NOMO-1 treated with DMSO at 0.1 percent for 48 hours (cell line): ENCODE measurements at regions not wholly inside any gene's neighbourhood (a gene's known extent, or its start where the extent isn't known, plus 50 kb on each side); places are given as distances from the start of the nearest gene placed in this dataset.

Experiments used
- DNase-seq: peaks from one replicate; lab custom pipeline; 2025; ENCODE audit not compliant: unreplicated experiment; lab: John Stamatoyannopoulos, UW

GRCh38 chr18:28947900-28948299 lies 771.0 kb upstream of the CDH2 start:
- DNase-seq, result no peak

DNA sequence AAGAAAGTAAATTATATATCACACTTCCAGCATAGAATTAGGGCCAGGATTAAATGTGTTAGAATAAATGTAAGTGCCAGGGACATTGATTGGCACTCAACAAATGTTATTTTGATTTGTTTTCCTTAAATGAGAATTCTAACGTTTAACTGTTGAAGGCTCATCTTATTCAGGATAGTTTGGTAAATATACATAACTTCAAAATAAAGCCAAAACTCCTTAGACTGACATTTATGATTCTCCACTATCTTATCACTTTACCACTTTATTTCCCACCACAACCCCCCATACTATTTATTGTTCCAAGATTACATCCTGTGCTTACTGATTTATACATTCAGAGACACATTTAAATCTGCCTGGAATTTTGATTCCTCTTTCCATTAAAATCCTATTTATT lies 769.5 kb upstream of the CDH2 start:
- no peak for DNase-seq

GRCh38 chr18:28922936-28923335 lies 746.0 kb upstream of the CDH2 start:
- no peak for DNase-seq

DNA sequence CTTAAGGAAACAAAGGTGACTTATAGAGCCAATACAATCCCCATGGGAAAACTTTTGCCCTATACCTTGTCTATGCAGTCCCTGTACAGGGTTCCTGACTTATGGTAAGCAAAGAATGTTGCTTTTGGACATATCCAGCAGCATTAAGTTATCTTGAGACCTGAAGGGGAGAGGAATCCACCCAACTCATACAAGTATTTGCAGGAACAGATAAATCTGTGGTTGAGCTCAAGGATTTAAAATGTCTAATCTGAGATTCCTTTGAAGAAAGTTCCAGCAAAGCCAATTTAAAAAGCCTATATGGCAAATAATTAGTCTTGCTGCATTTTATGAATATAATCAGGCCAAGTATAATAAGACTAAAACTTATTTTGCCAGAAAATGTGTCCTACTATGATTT lies 739.5 kb upstream of the CDH2 start:
- DNase-seq, result no peak

DNA sequence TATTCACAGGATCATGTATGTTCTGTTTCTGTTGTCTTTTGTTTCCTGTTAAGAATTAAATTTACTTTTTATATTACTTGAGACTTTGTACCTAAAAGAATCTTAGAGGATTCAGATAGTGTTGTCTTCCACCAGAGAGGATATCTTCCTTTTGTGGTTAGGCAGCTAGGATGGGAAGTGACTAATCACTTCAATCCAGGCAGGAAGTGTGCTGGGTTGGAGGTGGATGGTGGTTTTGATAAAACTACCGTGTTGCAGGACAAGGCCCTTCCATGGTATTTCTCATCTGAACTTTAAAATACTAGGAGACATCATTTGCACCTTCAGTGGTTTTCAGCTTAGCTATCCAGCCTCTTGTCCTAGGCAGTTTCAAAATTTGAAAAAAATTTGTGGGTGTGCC lies 728.6 kb upstream of the CDH2 start:
- DNase-seq, result no peak

DNA sequence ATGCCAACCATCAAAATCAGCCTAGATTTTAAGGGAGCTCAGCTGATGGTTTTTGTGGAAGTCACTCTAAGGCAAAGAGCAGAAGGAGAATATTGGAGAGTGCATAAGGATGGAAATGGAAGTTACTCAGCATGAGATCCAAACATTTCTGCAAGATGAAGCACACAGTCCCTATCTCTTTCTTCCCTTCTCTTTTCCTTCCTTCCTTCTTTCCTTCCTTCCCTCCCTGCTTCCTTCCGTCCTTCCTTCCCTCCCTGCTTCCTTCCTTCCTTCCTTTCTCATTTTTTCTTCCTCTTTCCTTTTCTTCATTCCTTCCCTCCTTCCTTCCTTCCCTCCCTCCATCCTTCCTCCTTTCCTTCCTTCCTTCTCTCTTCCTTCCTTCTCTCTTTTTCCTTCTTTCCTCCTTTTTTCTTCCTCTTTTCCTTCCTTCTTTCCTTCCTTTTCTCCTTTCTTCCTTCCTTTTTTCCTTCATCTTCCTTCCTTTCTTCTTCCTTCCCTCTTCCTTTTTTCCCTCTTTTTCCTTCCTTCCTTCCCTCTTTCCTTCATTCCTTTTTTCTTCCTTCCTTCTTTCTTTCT lies 727.9 kb upstream of the CDH2 start:
- DNase-seq, result no peak

GRCh38 chr18:28903306-28903705 lies 726.4 kb upstream of the CDH2 start:
- no peak for DNase-seq

DNA sequence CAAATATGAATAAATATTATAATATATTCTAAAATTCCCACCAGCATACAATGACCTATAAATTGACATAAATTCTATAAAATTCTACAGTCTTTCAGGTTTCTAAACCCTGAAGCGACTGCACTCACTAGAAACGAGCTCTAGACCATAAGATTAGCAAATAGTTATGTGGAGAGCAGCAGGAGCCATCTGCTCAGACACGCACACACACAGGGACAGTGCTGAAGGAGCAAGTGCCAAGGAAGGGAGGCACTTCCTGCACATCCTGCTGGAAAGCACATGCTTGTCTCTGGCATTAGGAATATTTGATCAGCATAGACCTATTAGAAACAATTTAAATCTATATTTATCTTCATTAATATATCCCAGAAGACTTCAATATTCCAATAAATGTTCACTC lies 713.9 kb upstream of the CDH2 start:
- DNase-seq, result no peak

DNA sequence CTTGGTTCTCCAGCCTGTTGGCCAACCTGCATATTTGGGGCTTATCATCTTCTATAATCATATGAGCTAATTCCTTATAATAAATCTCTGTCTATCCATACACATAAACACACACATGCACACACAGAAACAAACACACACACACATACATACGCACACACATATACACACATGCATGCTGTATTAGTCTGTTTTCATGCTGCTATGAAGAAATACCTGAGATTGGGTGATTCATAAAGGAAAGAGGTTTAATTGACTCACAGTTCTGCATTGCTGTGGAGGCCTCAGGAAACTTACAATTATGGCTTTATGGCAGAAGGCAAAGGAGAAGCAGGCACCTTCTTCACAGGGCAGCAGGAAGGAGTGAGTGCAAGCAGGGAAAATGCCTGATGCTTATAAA lies 707.4 kb upstream of the CDH2 start:
- DNase-seq, result no peak

GRCh38 chr18:28880856-28881255 lies 703.9 kb upstream of the CDH2 start:
- no peak for DNase-seq

- no peak for DNase-seq
Observed at GRCh38 chr18:28875059-28875458, 698.1 kb upstream of the CDH2 start.

- no peak for DNase-seq
Observed at GRCh38 chr18:28863396-28863795, 686.5 kb upstream of the CDH2 start.

DNA sequence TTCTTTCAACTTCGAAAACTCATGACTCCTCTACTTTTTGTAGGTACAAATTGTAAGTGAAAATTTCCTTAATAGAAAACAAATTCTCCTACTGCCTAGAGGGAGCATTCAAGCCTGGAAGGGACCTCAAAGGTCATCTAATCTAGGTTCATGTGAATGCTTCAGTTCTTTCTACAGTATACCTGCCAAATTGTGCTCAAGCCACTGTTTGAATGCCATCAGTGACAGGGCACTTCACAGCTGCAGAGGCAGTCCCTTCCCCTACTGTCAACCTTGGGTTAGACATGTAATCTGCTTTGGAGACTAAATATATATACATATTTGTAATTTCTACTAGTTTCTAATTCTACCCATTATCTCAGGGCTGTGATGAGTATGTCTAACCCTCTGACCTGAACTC lies 681.3 kb upstream of the CDH2 start:
- DNase-seq, result no peak

- DNase-seq, result no peak
Observed at GRCh38 chr18:28855989-28856388, 679.1 kb upstream of the CDH2 start.

DNA sequence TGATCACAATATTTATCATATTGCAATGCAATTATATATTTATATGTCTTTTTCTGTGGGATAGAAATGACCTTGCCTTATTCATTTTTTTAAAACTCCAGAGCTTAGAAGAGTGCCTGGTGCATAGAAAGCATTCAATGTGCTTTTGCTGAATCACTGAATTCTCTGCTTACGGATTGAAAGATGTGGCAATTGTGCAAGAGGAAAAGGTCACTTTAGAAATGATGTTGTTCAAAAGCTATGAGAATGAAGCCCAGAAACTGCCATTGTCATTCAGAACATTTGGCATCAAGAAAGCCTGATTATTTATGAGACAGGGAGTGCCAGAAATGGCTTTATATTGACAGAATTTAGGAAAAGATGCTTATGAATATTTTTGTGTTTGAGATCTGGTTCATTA lies 678.6 kb upstream of the CDH2 start:
- DNase-seq, result no peak

GRCh38 chr18:28854964-28855363 lies 678.0 kb upstream of the CDH2 start:
- no peak for DNase-seq

DNA sequence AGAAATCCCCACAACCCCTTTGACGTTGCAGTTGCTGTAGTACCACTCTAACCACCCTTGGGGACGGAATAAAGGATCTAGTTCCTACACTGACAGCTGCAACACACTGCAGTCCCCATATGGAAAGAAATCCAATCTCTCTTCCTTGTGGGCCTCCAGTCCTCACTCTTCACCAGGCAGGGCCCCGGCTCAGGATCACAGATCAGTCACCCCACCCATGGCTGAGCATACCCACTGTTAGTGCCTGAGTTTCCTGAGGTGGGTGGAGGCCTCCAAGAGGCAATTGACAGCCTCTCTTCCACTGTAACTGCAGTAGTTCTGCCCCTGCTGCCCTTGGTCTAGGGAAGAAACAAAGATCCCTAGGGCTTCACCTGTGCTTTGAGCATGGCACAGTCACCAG lies 670.0 kb upstream of the CDH2 start:
- DNase-seq, result no peak

DNA sequence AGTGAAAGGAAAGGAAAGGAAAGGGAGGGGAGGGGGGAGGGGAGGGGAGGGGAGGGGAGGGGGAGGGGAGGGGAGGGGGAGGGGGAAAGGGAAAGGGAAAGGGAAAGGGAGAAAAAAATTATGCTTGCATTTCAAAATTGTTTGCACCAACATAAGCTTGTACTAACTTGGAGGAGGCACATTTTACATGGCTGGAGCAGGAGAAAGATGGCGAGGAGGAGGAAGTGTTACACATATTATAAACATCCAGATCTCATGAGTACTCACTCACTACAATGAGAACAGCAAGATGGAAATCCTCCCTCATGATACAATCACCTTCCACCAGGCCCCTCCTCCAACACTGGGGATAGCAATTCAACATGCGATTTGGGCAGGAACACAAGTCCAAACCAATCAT lies 660.2 kb upstream of the CDH2 start:
- no peak for DNase-seq

GRCh38 chr18:28834889-28835288 lies 658.0 kb upstream of the CDH2 start:
- DNase-seq, result no peak

DNA sequence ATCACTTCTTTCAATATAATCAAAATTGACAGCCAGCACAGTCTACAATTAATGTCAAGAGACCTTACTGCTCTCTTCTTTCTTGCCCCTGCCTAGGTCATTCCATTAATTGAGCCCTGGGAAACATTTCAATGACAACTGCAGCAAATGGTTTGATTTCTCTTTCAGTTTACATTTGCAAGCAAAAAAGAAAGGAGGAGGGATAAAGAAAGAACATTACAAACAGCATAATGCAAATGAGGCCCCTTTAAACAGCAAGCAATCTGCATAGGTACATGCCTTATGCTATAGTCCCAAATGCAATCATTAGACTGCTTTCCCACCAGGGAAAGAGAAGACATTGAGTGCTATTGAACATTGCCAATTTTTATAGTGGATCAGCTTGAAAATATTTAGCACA lies 655.0 kb upstream of the CDH2 start:
- DNase-seq, result no peak

- DNase-seq, result no peak
Observed at GRCh38 chr18:28831476-28831875, 654.5 kb upstream of the CDH2 start.

DNA sequence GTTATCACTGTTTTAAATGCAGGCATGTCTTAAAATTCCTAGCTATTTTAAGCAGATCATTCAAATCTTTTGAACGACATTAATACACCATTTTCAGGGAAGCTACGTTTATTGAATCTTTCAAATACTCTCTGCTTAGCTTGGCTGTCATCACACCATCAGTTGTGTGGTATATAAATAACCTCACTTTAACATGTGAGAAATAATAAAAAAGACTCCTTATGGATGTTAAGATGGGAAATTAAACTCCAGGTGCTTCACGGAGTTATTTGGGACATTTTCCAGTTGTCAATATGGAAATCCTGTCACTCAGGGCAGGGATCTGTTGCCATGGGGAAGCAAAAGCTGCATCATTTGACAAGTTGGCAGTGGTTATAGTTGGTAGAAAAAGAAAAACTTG lies 649.2 kb upstream of the CDH2 start:
- no peak for DNase-seq

DNA sequence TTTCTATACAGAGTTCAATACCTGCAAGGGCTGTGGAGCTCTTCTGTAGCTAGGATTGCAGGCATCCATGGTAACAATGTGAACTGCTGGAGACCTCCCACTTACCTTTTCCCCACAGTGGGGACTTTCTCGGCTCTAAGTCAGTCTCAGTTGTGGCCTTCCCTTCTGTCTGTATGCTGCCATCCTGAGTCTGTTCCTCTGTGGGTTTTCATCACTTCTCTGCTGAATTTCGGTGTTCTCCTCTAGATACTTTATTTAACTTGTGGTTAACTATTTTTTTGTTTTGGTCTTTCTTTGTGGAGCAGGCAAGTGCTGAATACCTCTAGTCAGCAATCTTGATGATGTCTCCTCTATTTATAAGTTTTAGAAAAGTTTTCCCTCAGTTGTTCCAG lies 647.2 kb upstream of the CDH2 start:
- DNase-seq, result no peak
